Bronchial epithelial cell (primary cell): ENCODE measurements at regions not wholly inside any gene's neighbourhood (a gene's known extent, or its start where the extent isn't known, plus 50 kb on each side); places are given as distances from the start of the nearest gene placed in this dataset.
A peak's percentile ranks its signal among the peaks of the same experiment; 100 is the strongest.

Experiments
- DNase-seq: peaks from one replicate; pipeline ENCODE4 v3.0.0-alpha.2; 2010; ENCODE audit warnings: low read depth
- FAIRE-seq: peaks from 2 replicates; lab custom pipeline; 2011; peaks lifted over from hg19 to GRCh38; lab: Jason Lieb, UNC
- H3K27me3 ChIP-seq: 2 replicates; pipeline ENCODE4 v1.5.1; 2011; ENCODE audit warnings: low read length; ENCODE audit not compliant: control insufficient read depth, insufficient read depth
- H3K36me3 ChIP-seq: 2 replicates; pipeline ENCODE4 v1.5.1; 2011; ENCODE audit warnings: low read length; ENCODE audit not compliant: control insufficient read depth, insufficient read depth
- H3K4me3 ChIP-seq: 2 replicates; pipeline ENCODE4 v1.5.1; 2011; ENCODE audit warnings: mild to moderate bottlenecking, low read depth, low read length, control low read depth
- CTCF ChIP-seq: IDR thresholded peaks from 2 replicates; pipeline ENCODE4 v1.5.1; 2011; ENCODE audit warnings: mild to moderate bottlenecking, moderate library complexity, low read length, control low read depth, inconsistent platforms; ENCODE audit not compliant: insufficient read depth, severe bottlenecking

GRCh38 chr13:48761256-48761655 is 107.5 kb downstream of the CYSLTR2 start:
- TF ChIP-seq CTCF: no peak
- Histone ChIP-seq H3K4me3 (no peak overlapping the region), H3K27me3 (no peaks in the 10 kb centered on the region), H3K36me3 (no peaks in the 10 kb centered on the region)
- FAIRE-seq (no peak), DNase-seq (no peak)

- H3K36me3 ChIP-seq: no peaks in the 10 kb centered on the region
- FAIRE-seq (peak; percentile 64), DNase-seq (peak; percentile 80)
- H3K4me3 ChIP-seq: no peak overlapping the region
- H3K27me3 ChIP-seq: no peaks in the 10 kb centered on the region
- peak; percentile 92 for TF ChIP-seq CTCF
Observed at GRCh38 chr13:48769107-48769704, 115.5 kb downstream of the CYSLTR2 start.

- H3K36me3 ChIP-seq: no peaks in the 10 kb centered on the region
- FAIRE-seq (no peak), DNase-seq (no peak)
- TF ChIP-seq CTCF: no peak
- H3K27me3 ChIP-seq: no peaks in the 10 kb centered on the region
- no peak overlapping the region for H3K4me3 ChIP-seq
Observed at GRCh38 chr13:48770372-48770771, 116.6 kb downstream of the CYSLTR2 start.

- Histone ChIP-seq H3K36me3 (no peaks in the 10 kb centered on the region), H3K4me3 (no peak overlapping the region), H3K27me3 (no peaks in the 10 kb centered on the region)
- FAIRE-seq: no peak
- no peak for TF ChIP-seq CTCF
- DNase-seq: no peak
Observed at GRCh38 chr13:48772908-48773307, 119.2 kb downstream of the CYSLTR2 start.

GRCh38 chr13:48773531-48774275 is 120.0 kb downstream of the CYSLTR2 start:
- Histone ChIP-seq H3K36me3 (no peaks in the 10 kb centered on the region), H3K27me3 (no peaks in the 10 kb centered on the region), H3K4me3 (no peak overlapping the region)
- TF ChIP-seq CTCF: no peak
- DNase-seq: no peak
- no peak for FAIRE-seq
